ENCODE measurements at regions not wholly inside any gene's neighbourhood (a gene's known extent, or its start where the extent isn't known, plus 50 kb on each side); places are given as distances from the start of the nearest gene placed in this dataset.

- TF ChIP-seq CSRNP2 (CRISPR knock-in tag; conservative IDR thresholded peaks at IDR 0.05; ENCODE audit: low read depth) (no peak), FOXK1 (CRISPR knock-in tag; IDR thresholded peaks at IDR 0.05; ENCODE audit: borderline replicate concordance, low read depth) (no peak), POGZ (CRISPR knock-in tag; IDR thresholded peaks at IDR 0.05) (0 out of 2 replicates have a peak, but pooled peaks have one; percentile 51), SKI (IDR thresholded peaks at IDR 0.05; ENCODE audit: partially characterized antibody) (no peak), MTA3 (CRISPR knock-in tag; IDR thresholded peaks at IDR 0.05) (no peak), ZNF761 (CRISPR knock-in tag; conservative IDR thresholded peaks at IDR 0.05) (0 out of 2 replicates have a peak, but pooled peaks have one; percentile 50), TFDP1 (CRISPR knock-in tag; IDR thresholded peaks at IDR 0.05; ENCODE audit: borderline replicate concordance) (no peak), PAXIP1 (CRISPR knock-in tag; conservative IDR thresholded peaks at IDR 0.05) (peak; percentile 69), NFYB (CRISPR knock-in tag; IDR thresholded peaks at IDR 0.05) (no peak), REPIN1 (CRISPR knock-in tag; IDR thresholded peaks at IDR 0.05; ENCODE audit: borderline replicate concordance, low read depth) (no peak), NCOA2 (CRISPR knock-in tag; IDR thresholded peaks at IDR 0.05) (no peak; the same call in 1 of the 2 replicates), TEAD3 (CRISPR knock-in tag; optimal IDR thresholded peaks at IDR 0.05; ENCODE audit: borderline replicate concordance) (peak; percentile 43), FOXO1 (CRISPR knock-in tag; IDR thresholded peaks at IDR 0.05) (0 out of 2 replicates have a peak, but pooled peaks have one; percentile 31), ZNF724P (CRISPR knock-in tag; IDR thresholded peaks at IDR 0.05; ENCODE audit: borderline replicate concordance) (no peak), TRIM22 (IDR thresholded peaks at IDR 0.05) (no peak), RFX1 (IDR thresholded peaks at IDR 0.05) (no peak), BCL3 (CRISPR knock-in tag; IDR thresholded peaks at IDR 0.05) (no peak), FOSL2 (CRISPR knock-in tag; IDR thresholded peaks at IDR 0.05) (peak; percentile 19; the same call in 1 of the 2 replicates)
- TF ChIP-seq, protein P1, sequence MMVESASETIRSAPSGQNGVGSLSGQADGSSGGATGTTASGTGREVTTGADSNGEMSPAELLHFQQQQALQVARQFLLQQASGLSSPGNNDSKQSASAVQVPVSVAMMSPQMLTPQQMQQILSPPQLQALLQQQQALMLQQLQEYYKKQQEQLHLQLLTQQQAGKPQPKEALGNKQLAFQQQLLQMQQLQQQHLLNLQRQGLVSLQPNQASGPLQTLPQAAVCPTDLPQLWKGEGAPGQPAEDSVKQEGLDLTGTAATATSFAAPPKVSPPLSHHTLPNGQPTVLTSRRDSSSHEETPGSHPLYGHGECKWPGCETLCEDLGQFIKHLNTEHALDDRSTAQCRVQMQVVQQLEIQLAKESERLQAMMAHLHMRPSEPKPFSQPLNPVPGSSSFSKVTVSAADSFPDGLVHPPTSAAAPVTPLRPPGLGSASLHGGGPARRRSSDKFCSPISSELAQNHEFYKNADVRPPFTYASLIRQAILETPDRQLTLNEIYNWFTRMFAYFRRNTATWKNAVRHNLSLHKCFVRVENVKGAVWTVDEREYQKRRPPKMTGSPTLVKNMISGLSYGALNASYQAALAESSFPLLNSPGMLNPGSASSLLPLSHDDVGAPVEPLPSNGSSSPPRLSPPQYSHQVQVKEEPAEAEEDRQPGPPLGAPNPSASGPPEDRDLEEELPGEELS (CRISPR knock-in tag; IDR thresholded peaks at IDR 0.05), result no peak
Observed at GRCh38 chr7:159310457-159311171, 165.9 kb upstream of the VIPR2 start (continued).
